Fibroblast of skin of right biceps (primary cell): ENCODE measurements at regions not wholly inside any gene's neighbourhood (a gene's known extent, or its start where the extent isn't known, plus 50 kb on each side); places are given as distances from the start of the nearest gene placed in this dataset.

Experiments used
- DNase-seq: peaks from one replicate; pipeline ENCODE4 v3.0.0-alpha.2; 2013

- DNase-seq = peak; percentile 4
These were observed 162.5 kb downstream of the MAF start for GRCh38 chr16:79437764-79438751.

GRCh38 chr16:79436885-79437284 lies 163.7 kb downstream of the MAF start:
- DNase-seq = no peak

GRCh38 chr16:79434771-79435170 lies 165.8 kb downstream of the MAF start:
- DNase-seq = no peak

GRCh38 chr16:79434092-79434491 lies 166.4 kb downstream of the MAF start:
- no peak for DNase-seq

GRCh38 chr16:79431923-79432322 lies 168.6 kb downstream of the MAF start:
- no peak for DNase-seq

GRCh38 chr16:79430191-79430678 lies 170.3 kb downstream of the MAF start:
- no peak for DNase-seq

GRCh38 chr16:79429381-79430190 lies 171.0 kb downstream of the MAF start:
- DNase-seq = no peak

GRCh38 chr16:79426663-79427062 lies 173.9 kb downstream of the MAF start:
- no peak for DNase-seq

- no peak for DNase-seq
These were observed 178.5 kb downstream of the MAF start for GRCh38 chr16:79422064-79422463.

GRCh38 chr16:79421126-79421525 lies 179.4 kb downstream of the MAF start:
- no peak for DNase-seq

GRCh38 chr16:79420493-79420892 lies 180.0 kb downstream of the MAF start:
- no peak for DNase-seq

- no peak for DNase-seq
These were observed 181.4 kb downstream of the MAF start for GRCh38 chr16:79419148-79419547.

GRCh38 chr16:79417601-79418008 lies 182.9 kb downstream of the MAF start:
- no peak for DNase-seq

GRCh38 chr16:79415983-79416640 lies 184.4 kb downstream of the MAF start:
- no peak for DNase-seq

- DNase-seq = no peak
These were observed 187.7 kb downstream of the MAF start for GRCh38 chr16:79412783-79413225.

GRCh38 chr16:79411805-79412204 lies 188.7 kb downstream of the MAF start:
- no peak for DNase-seq

GRCh38 chr16:79411357-79411756 lies 189.2 kb downstream of the MAF start:
- DNase-seq = no peak

- no peak for DNase-seq
These were observed 190.6 kb downstream of the MAF start for GRCh38 chr16:79409978-79410377.

- DNase-seq = no peak
These were observed 192.2 kb downstream of the MAF start for GRCh38 chr16:79408355-79408754.

- DNase-seq = no peak
These were observed 192.9 kb downstream of the MAF start for GRCh38 chr16:79407461-79408135.

GRCh38 chr16:79407005-79407404 lies 193.5 kb downstream of the MAF start:
- no peak for DNase-seq

GRCh38 chr16:79404571-79404970 lies 196.0 kb downstream of the MAF start:
- DNase-seq = no peak
